GM18520 (cell line): ENCODE measurements at regions not wholly inside any gene's neighbourhood (a gene's known extent, or its start where the extent isn't known, plus 50 kb on each side); places are given as distances from the start of the nearest gene placed in this dataset.
A peak's percentile ranks its signal among the peaks of the same experiment; 100 is the strongest.

Source experiments
- ATAC-seq: cut with Tn5 transposase; IDR thresholded peaks from one replicate; pipeline ENCODE4 v1.9.1; 2021; ENCODE audit not compliant: unreplicated experiment

GRCh38 chr14:71482671-71483070 lies 449.6 kb upstream of the RGS6 start:
- ATAC-seq, result no peak

- no peak for ATAC-seq
These were observed 449.1 kb upstream of the RGS6 start for GRCh38 chr14:71483154-71483553.

DNA sequence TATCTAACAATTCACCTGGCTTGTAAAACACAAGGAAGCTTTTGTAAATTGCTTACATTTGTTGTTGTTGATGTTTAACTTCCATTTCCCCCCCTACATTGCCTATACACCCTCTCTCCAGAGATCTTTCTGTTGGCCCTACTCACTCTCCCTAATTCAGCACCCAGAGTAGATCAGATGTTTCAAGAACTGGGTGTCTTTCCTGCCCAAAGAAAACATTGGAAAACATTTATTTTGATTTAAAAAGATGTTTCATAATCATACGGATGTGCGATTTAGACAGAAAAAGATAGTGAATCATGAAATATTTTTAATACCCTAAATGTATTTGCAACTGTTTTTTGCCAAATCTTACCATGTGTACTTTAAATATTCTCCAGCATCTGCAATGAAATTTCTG lies 446.4 kb upstream of the RGS6 start:
- ATAC-seq, result no peak

- no peak for ATAC-seq
These were observed 445.9 kb upstream of the RGS6 start for GRCh38 chr14:71486279-71486678.

DNA sequence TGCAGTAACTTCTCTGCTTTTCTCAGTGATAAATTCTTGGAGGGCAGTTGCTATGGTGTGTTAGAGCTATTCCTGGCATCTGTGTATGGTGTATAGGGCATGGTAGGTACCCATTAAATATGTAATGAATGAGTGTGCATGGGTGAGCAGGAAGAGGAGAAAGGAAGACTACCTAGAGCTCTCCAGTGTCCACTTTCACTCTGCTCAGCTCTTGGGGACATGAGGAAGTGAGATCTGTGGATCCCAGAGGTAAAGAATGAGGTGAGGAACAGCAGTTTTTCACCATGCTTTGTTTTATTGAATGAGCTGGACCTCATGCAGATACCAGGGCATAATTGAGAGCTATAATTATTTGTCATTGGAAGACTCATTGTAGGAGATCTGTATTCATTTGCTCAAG lies 444.8 kb upstream of the RGS6 start:
- ATAC-seq, result no peak

GRCh38 chr14:71487941-71488340 lies 444.3 kb upstream of the RGS6 start:
- ATAC-seq, result no peak

- no peak for ATAC-seq
These were observed 443.5 kb upstream of the RGS6 start for GRCh38 chr14:71488703-71489191.

DNA sequence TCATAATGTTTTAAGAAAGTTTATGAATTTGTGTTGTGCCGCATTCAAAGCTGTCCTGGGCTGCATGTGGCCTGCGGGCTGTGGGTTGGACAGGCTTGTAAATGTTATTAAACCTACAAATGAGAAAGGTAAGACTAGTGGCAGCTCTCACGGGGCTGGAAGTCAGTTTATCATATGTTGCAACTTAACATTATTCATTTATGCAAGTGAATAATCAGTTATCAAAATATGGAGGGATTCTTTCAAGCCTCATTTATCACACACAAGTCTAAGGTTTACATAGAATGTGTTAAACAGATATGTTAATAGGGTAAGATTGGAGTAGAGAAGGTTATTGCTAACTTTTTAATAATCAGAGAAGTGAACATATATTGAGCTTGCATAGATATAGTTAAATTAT lies 442.5 kb upstream of the RGS6 start:
- no peak for ATAC-seq

- no peak for ATAC-seq
These were observed 440.3 kb upstream of the RGS6 start for GRCh38 chr14:71491931-71492330.

- ATAC-seq, result no peak
These were observed 439.9 kb upstream of the RGS6 start for GRCh38 chr14:71492346-71492745.

DNA sequence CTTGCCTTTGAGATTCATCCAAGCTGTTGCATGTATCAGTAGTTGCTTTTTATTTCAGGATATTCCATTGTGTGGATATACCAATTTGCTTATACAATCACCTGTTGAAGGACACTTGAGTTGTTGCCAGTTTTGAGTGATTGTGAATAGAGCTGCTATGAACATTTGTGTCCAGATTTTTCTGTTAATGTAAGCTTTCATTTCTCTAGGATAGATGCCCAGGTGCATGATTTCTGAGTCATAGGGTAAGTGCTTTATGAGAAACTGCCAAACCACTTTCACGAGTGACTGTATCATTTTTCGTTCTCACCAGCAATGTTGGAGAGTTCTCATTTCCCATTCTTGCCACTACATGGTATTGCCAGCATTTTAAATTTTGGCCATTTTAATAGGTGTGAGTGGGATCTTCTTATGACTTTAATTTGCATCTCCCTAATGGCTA lies 434.6 kb upstream of the RGS6 start:
- ATAC-seq, result peak; percentile 88

GRCh38 chr14:71498212-71498611 lies 434.0 kb upstream of the RGS6 start:
- peak; percentile 8 for ATAC-seq

DNA sequence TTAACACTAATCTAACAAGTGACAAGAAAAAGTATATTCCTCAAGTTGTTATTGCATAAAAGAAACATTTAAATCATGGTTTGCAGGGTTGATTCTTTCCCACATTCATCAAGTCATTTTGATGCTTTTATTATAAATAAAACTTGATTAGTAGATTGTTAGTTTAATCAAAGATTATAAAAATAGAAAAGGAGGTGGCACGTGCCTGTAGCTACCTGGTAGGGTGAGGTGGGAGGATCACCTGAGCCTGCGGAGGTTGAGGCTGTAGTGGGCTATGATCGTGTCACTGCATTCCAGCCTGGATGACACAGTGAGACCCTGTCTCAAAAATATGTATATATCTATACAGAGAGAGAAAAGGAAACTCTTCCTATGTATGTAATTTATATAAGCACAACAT lies 433.2 kb upstream of the RGS6 start:
- no peak for ATAC-seq

GRCh38 chr14:71507681-71508080 lies 424.5 kb upstream of the RGS6 start:
- no peak for ATAC-seq

GRCh38 chr14:71508901-71509300 lies 423.3 kb upstream of the RGS6 start:
- ATAC-seq, result no peak

DNA sequence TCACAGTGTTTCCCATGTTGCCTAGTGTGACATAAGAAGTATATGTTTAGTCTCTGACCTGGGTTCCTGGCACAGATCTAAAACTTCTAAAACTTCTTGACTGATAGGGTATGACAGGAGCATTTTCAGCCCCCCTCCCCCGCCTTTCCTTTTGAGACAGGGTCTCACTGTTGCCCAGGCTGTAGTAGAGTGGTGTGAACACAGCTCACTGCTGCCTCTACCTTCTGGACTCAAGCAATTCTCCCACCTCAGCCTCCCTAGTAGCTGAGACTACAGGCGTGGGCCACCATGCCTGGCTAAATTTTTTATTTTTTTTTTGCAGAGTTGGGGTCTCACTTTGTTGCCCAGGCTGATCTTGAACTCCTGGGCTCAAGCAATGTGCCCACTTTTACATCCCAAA lies 421.1 kb upstream of the RGS6 start:
- ATAC-seq, result no peak

DNA sequence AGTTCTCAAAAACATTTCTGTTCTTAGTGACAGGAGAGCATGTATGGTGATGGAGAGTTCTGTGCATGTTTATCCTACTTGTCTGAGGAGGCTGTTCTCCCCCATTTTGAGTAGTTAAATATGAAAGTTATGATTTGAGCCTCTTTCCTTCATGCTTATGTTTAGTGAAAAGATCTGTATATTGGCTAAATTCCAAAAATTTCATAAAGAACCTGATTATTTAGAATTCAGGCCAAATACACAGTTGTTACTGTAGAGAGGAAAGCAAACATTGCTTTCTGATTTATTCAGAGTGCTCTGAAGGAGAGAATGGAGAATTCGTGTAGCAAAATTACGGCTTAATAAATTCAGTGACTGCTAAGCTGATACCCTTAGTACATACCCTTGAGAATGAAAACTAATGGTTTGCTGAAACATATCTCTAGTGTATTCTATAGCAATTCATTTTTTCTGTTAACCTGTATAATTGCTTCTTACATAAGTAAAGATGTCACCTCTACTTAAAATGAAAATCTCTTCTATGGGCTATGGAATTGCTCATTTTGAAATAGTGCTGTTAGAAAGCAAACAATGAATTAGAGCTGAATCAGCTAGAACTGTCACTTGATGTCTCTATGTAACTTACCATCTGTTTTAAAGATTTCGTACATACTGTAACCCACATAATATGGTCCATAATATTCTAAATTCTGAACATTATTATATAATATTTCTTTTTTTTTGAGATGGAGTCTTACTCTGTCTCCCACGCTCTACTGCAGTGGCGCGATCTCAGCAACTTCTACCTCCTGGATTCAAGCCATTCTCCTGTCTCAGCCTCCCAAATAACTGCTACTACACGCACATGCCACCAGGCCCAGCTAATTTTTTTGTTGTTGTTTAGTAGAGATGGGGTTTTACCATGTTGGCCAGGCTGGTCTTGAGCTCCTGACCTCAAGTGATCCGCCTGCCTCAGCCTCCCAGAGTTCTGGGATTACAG lies 417.0 kb upstream of the RGS6 start:
- ATAC-seq, result no peak

GRCh38 chr14:71521238-71522135 lies 410.7 kb upstream of the RGS6 start:
- no peak for ATAC-seq

- peak; percentile 86 for ATAC-seq
These were observed 408.5 kb upstream of the RGS6 start for GRCh38 chr14:71523630-71524319.

DNA sequence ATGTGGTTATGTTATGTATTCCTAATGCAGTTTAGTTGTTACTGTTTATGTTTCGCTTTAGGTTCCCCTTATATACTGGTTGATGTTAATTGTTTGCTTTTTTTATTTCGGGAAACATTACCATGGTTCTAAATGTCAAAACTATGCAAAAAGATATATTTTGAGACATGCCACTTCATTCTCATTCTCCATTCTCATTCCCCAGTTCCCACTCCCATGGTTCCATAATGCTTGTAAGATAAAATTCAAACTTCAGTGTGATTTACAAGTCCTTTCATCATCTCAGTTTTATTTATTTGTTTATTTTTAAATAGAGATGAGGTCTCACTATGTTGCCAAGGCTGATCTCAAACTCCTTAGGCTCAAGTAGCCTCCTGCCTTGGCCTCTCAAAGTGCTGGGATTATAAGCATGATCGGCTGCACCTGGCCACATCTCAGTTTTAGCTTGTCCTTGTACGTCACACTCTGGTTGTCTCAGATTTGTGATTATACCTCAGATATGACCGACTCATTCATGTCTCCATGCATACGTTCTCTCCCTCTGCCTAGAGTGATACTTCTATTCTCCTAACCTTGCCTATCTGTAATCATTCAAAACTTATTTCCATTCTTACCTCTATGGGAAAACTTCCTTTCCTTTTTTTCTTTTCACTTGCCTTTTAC lies 407.8 kb upstream of the RGS6 start:
- ATAC-seq, result peak; percentile 21
